HG02938 (cell line): ENCODE measurements at regions not wholly inside any gene's neighbourhood (a gene's known extent, or its start where the extent isn't known, plus 50 kb on each side); places are given as distances from the start of the nearest gene placed in this dataset.
A peak's percentile ranks its signal among the peaks of the same experiment; 100 is the strongest.

Experiments
- ATAC-seq: cut with Tn5 transposase; IDR thresholded peaks from one replicate; pipeline ENCODE4 v1.9.1; 2021; ENCODE audit warnings: mild to moderate bottlenecking, moderate library complexity; ENCODE audit not compliant: unreplicated experiment

DNA sequence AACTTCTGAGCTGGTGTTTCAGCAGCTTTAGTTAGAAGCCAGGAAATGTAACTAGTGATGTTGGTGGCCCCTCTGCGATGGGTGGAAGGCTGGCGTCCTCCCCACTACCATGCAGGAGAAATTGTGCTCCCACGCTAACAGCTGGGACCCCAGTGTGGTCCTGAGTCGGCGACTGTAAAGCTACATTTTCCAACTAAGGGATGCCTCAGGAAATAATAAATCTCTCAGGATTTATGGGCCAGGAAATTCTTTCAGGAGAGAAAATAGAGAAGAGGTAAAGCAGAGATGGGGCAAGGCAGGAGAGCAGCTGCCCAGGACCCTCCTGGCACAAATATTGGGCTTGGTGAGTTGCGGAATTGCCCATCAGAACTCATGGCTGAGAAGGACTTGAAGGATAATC, 186.9 kb downstream of the OPA1 start:
- ATAC-seq, result no peak

DNA sequence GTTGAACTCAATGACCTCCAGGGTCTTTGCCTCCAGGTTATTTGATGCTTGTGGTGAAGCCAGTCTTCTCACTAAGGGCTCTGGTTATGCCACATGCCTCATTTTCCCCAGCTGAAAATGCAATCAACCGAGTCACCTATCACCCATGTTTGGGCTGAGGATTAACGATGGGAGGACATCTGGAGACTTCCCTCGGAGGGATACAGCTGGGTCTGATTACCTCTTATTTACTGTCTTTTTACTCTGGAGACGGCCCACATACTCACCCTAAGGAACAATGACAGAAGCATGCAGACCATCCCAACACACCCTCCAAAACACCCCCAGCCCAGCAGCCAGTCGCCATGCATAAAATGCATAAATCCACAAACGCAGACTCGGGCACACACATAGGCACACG, 187.4 kb downstream of the OPA1 start:
- ATAC-seq, result no peak

DNA sequence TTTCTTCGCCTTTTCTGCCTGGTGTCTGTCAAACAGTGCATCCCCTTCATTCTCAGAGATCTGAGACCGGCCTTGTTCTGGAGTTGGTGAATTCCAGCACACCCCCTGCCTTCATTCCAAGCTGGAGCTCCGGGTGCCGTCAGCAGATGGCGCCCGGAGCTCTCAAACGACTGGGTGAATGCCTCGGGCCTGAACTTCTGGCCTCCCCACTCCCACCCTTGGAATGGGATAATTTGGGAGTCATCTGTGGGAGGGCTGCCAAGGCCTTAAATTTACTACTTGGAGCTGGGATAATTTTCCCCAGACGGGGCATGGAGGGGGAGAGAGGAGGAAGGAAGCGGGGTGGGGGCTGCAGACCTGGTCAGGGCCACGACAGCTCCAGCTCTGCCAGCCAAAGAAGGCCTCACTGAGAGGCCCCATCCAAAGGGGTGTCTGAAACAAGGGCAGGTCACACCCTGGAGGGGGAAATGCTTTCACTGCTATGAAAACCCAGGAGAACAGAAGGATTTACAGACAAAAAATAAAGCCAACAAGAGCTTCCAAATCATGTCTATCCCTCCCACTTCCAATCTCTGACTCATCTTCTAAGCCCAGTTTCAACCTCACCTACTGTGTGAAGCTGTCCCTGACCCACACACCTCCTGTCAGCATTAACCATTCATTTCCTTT, 187.9 kb downstream of the OPA1 start:
- no peak for ATAC-seq

DNA sequence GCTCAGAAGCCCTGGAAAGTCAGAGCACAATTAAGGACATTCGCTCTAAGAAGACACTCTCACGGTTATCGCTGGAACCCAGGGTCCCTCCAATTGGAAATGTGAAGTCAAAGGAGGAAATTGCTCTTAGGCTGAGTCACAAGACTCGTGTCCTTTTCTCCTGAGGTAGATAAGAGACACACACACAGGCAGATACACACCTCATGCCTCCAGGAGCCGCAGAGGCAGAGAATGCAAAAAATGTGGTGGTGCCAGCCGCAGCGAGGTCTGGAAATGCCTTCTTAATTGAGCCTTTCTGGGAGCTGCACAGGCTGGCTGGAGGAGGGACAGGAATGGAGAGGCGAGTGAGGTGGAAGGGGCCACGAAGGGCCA, 189.3 kb downstream of the OPA1 start:
- no peak for ATAC-seq

DNA sequence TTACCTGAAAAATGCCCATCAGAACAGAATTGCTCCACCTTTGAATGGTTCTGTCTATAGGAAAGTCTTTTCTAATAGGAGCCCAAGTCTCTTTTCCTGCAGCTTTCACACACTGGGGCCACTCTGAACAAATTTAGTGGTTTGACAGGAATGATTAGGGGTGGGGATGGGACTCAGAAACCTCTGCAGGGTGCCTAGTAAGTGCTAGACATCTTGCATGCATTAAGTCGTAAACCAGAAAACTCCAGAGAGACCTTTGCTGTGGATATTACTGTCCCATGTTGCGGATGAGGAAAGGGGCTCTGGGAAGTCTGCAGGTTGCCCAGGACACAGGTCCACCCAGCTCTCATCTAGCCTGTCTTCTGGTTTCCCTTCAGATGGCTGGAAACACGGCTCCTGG, 189.7 kb downstream of the OPA1 start:
- no peak for ATAC-seq

DNA sequence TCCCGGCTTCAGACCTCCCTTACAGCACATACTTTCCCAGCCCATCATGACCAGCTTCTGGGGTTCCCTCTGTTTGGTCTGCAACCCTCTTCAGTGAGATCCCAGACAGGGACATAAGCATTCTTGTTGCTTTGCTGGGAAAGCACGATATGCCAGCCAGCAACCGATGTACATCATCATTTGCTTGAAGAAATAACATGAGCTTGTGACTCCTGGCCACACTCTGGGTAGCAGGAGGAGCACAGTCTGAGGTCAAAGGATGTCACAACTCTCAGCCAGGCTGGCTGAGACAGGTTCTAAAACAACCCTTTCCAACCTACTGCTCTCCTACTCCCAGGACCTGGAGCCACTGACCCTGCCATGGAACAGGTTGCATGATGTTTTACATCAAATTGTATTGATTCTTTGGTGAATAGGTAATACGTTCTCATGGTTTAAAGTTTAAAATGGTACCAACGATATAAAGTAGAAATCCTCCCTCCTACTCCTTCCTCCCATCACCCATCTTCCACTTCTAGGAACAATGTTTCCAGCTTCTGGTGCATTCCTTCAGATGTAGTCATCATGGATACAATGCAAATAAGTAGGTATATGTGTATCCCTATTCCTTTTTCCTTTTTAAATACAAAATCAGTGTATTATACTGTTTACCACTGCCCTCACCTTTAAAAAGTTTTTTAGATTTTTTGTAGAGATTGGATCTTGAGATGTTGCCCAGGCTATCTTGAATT, 190.3 kb downstream of the OPA1 start:
- ATAC-seq, result no peak

DNA sequence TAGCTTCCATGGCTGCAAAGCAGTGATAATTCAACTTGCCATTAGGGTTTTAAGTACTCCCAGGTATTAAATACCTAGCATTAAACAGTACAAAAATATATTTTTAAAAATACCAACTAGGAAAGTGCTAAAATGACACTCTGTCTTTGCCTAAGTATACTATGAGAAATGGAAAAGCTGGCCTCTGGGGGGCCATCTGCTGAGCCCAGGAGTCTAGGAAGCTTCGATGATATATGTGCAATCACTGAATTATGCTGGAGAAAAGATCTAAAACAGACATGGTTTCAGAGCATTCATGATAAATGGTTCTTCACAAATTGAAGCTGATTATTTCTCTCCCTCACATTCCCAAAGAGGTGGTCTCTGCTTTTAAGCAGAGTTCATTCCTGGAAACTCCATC, 191.8 kb downstream of the OPA1 start:
- ATAC-seq, result no peak

DNA sequence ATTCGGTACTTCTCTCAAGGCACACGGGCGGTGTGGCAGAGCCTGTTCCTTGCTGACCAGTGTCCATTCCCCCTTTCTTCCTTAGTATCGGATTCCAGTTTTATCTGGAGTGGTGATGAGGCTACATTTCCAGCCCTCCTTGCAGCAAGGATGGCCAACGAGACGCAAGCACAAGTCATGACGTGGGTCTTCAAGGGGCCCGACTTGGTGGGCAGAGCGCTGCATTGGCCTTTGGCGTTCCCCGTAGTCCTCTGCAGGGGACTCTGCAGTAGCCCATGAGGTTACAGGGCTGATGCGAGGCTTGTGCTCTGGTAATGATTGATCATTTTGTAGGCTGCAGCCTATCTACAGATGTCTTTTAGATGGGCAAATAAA, 194.5 kb downstream of the OPA1 start:
- ATAC-seq, result no peak

DNA sequence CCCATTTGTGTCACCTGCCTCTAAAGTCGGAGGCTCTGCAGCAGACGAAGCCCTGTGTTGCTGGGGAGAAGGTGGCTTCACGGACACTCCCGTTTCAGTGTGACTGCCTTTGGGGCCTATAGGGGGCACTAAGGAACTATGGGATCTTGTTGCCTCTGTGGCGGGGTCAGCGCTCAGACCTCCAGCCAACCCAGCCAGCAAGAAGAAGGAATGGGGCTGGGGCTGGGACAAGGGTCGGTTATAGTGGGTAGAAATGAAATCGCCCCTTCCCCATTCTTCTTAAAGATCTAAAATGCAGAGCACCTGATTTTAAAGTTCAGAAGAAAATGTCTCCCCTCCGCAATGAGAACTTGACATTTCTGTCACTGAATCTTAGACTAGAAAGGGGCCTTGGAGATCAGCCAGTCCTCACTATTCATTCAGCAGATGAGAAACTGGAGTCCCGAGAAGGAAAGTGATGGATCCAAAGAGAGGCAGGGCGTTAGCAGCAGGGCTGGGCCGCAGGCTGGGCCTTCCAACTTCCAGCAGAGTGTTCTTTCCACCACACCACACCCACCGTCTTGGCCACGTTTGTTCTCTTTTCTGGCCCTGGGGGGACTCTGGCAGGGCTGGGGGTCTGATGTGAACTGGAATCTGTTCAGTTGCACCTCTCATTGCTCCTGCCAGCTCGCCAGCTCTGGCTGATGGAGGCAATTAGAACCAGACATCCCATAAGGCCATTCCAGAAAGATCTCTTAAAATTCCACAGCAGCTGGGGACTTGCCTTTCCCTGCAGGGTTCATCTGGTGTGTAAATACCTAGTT, 195.4 kb downstream of the OPA1 start:
- peak; percentile 85 for ATAC-seq

DNA sequence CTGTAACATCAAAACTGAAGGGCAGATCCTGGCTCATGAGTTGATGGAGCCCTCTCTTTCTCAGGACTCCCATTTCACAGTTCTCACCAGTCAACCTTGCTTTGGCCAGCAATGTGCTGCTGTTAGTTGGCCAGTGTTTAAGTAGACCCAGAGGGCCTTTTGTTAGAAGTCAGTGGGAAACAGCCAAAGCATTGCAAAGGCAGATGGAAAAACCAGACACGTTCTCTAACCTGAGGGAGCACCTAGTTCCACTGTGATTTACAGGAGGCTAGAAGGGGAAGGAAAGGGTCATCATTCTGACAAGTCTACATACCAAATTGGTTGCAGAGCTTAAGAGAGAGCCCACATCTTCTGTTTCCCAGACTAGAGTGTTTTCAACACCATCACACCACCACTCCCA, 196.4 kb downstream of the OPA1 start:
- ATAC-seq, result no peak

DNA sequence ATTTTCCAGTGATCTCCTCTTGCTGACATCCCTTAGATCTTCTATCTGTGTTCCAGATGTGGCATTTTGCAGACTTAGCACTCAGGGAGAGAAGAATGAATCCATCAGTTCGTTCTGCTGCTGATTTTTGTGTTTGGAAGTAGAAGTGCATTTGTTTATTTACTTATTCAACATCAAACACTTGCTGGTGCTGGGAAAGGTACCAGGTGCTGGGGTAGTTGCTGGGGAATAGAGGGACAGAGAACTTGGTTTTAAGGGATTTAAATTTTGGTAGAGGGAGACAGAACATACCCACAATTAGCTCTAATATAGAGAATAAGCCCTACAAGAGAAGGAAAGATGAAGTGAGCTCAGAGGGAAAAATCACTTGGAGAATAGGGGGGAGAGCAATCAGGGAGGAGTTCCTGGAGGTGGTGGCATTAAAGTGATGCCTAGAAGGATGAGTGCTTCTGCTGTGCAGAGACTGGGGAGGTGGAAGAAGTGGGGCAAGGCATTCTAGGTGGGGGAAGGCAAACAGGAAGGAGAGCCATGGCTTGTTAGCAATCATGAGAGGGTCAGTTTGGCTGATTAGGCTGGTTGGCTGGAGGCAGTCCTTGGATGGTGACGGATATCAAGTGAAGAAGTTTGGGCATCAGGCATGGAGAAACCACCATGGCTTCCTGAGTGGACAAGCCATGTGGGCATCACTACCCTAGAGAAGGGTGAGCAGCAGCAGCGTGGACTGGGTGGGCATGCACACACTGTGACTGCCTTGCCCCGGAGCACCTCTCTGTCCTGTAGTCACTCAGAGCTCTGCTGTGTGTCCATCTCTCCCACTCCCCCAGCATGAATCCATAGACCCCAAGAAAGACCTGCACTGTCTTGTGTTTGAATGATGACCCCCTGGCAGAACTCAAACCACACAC, 197.3 kb downstream of the OPA1 start:
- no peak for ATAC-seq

DNA sequence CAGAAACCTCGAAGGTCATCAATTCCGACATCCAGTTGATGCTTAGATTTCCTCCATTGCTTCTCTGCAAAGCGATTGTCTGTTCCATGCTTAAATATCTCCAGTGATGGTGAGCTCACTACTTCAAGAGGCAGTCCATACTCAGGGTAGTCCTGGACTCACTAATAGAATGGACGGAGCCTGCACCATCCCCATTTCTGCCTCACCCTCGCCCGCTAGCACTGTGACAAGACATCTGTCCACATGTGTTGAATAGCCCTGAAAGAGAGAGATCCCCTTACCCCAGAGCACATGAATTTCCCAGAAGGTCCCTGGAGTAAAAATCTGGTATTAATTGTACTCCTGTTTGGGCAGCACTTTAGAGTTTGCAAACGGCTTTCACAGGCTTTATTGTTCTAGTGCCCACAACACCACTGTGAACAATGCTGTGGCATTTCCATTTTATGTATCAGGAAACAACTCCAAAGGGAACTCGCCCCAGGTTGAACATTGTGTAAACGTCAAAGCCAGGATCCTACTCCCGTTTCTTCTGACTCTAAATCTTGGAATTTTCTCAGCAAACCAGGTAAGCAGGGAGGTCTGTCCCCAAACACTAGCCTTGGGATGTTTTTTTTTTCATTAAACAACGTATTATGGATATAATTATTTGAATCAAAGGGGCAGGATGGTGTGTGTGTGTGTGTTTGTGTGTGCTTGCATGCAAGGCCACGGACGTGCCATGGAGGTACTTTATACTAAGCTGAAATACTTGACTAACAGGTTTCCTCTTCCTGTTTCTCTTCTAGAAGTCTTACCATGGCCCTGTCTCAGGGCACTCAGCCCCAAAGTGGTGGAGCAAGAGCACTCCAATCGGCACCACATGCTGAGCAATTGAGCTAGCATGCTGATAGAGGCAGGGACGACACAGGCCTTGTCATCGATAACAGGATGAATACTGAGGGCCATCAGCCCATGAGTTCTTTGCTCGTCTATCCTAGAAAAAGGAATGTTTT, 198.3 kb downstream of the OPA1 start:
- ATAC-seq, result no peak

DNA sequence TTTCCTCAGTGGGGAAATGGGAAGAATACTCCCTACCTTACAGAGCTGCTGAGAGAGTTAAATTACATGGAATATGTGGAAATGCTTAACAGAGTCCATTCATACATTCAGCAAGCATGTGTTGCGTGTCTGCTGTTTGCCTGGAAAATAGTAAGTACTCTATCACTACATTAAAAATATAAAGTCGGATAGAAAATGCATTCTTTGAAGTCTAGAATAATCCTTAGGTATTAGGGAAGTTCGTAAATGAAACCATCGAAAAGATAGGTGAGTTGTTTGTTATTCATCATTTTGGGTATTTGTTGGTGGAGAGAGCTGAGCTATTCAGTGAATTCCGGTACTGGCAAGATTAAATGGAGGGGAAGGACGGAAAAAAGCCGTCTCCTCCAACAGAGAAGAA, 200.1 kb downstream of the OPA1 start:
- no peak for ATAC-seq

DNA sequence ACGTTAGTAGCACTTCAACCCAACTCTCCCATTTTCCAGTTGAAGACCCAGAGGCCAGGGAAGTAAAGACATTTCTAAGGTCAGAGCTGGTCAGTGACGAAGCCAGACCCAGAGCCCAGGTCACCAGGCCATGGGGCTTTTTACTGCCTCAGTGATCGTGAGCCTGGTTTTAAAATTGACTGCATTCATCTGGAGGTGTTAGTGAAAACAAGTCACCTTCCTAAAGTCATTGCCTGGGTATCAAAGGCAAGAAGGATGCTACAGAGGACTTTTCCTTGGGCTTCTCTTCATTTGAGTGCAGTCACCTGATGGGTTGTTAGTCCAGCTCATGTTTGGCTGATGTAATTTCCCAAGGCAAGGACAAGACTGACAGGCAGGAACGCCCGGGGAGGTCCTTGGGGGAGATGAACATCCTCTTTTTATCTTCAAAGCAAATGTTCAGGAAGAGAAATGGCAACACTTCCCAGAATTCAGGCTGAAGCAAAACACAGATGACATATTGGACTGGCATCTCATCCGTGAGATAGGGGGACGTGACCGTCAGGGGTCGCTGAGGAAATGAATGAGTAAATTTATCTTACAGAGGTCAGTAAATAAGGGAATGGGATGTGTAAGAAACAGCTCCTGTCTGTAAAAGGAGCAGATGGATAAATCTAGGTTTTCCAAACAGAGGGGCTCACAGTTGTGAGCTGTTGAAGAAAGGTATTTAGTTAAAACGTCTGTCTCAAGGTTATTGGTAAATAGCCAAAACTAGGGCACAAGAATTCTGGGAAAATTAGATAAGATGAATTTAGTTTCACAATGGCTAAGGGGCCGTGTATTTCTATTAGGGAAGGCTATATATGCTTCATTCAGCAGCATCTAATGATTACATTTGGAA, 201.2 kb downstream of the OPA1 start:
- no peak for ATAC-seq

DNA sequence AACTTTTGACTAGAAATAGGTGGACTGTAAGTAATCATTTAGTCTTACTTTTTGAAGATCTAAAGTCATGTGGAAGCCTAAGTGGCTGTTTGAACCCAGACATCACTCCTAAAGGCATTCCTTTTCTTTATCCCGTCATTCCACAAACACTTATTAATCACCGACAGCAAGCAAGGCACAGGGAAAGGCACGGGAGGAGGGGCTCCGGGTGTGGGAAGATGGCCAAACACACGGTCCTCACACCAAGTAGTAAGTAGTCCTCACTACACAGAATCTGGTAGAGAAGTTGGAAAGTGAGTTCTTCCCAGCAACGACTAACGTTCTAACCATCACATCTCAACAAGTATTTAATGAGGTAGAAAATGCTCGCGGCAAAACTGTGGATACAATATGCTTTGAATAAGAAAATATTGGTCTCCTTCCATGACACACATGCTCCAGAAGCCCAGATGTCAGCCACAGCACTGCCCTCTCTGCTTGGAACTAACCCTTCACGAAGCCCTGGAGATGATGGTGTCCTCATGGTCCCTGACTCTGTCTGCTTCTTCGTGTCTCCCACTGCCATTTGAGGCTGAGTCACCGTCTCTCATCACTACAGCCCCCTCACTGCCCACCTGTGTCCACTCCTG, 202.2 kb downstream of the OPA1 start:
- no peak for ATAC-seq

DNA sequence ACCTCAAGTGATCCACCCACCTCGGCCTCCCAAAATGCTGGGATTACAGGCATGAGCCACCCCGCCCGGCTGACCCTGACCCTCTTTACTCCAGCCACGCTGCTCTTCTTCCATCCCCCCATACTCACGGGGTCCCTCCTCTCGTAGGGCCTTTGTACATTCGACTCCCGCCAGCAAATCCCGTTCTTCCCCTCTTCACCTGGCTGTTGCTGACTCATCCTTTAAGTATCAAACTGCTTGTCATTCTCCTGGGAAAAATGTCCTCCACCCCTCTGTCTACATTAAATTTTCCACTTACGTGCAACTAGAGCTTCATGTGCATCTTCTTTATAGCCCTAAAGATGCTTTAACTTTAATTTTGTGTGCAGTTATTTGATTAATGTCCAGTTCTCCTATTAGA, 203.1 kb downstream of the OPA1 start:
- ATAC-seq, result no peak

DNA sequence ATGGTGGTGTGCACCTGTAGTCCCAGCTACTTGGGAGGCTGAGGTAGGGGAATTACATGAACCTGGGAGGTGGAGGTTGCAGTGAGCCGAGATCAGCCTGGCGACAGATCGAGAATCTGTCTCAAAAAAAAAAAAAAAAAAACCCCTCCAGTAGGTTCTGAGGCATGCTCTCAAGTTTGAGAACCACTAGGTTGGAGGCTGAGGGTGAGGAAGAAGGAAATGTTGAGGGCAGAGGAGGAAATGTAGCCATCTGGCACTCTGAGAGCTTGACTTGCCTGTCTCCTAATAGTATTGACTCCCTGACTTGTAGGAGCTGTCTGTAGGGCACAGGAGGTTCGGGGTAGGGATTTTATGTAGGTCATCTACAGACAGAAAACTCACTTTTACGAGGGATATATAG, 204.6 kb downstream of the OPA1 start:
- ATAC-seq, result no peak

DNA sequence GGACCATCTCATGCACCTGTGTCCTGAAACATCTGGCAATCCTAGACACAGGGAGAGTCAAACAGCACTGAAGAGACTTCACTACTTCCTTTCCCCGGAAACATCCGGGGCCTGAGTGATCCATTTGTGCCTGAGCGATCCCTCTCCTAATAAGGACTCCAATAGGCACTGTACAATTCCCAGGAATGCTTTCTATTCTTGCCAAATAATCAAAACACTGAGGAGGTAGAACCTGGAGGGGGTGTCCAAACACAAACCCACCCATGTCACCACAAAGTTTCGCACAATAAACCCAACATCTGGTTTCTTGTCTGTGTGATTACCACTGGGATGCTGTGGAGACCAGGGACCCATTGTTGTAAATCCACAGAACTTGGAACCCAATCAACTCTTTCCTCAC, 205.0 kb downstream of the OPA1 start:
- ATAC-seq, result no peak
